Suprapubic skin (tissue), 4 donors: ENCODE measurements at regions not wholly inside any gene's neighbourhood (a gene's known extent, or its start where the extent isn't known, plus 50 kb on each side); places are given as distances from the start of the nearest gene placed in this dataset.

Experiments
- DNase-seq, 2 donors: peaks; one replicate each; pipeline ENCODE4 v3.0.0-alpha.2; 2019; ENCODE audit warnings: low spot score in 2 of 2
- H3K27ac ChIP-seq: fragments of 200-600 bp; sonication (generic); one replicate; pipeline ENCODE4 v1.5.1; 2019
- H3K27me3 ChIP-seq: fragments of 200-600 bp; sonication (generic); one replicate; pipeline ENCODE4 v1.5.1; 2019
- H3K36me3 ChIP-seq: fragments of 200-600 bp; sonication (generic); one replicate; pipeline ENCODE4 v1.5.1; 2019
- H3K4me1 ChIP-seq: fragments of 200-600 bp; sonication (generic); one replicate; pipeline ENCODE4 v1.5.1; 2019
- H3K4me3 ChIP-seq: fragments of 200-600 bp; sonication (generic); one replicate; pipeline ENCODE4 v1.5.1; 2019; ENCODE audit warnings: mild to moderate bottlenecking
- H3K9me3 ChIP-seq: fragments of 200-600 bp; sonication (generic); one replicate; pipeline ENCODE4 v1.5.1; 2019
- EP300 ChIP-seq: sonication (generic); formaldehyde crosslinking; IDR thresholded peaks from one replicate; pipeline ENCODE4 v1.6.1; 2017; ENCODE audit warnings: antibody characterized with exemption
- POLR2A ChIP-seq, 2 donors: fragments of 450-650 bp; IDR thresholded peaks; one replicate each; pipeline ENCODE4 v1.6.1; 2017; ENCODE audit warnings: antibody characterized with exemption in 2 of 2, mild to moderate bottlenecking in 2 of 2, moderate library complexity in 2 of 2
- POLR2AphosphoS5 ChIP-seq, 3 donors: sonication (generic); formaldehyde crosslinking; IDR thresholded peaks; one replicate each; pipeline ENCODE4 v1.6.1; 2017; ENCODE audit warnings: antibody characterized with exemption in 3 of 3
- WGBS: methylation state at CpG from one replicate; pipeline ENCODE4 v1.1.5; 2018; 5-methylcytosine and 5-hydroxymethylcytosine counted together
- TF ChIP-seq, protein P1 (sequence below), 2 donors: fragments of 200-600 bp in 1 of 2; fragments of 450-650 bp in 1 of 2; sonication (generic) in 1 of 2; IDR thresholded peaks; one replicate each; pipeline ENCODE4 v1.5.1; 2016 to 2019; ENCODE audit warnings: antibody characterized with exemption in 2 of 2, mild to moderate bottlenecking in 1 of 2, moderate library complexity in 1 of 2

DNA sequence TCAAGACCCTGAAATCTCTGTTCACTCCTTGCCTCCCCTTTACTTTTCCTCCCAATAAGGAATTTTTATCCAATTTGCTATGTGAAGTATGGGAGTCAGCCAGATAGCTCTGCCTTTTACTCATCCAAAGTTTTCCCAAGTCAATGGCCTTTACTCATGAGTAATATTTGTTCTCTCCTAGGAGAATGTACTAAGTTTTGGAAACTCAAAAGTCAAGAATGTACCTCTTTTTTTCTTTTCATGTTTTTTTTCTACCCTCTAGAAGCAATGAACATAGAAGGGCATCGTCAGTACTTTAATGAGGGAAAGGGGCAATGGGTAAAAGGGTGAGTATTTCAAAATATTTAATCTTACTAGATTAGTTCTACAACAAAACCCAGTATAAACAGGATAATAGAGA, 140.2 kb upstream of the SGCD start:
- TF ChIP-seq, protein P1, sequence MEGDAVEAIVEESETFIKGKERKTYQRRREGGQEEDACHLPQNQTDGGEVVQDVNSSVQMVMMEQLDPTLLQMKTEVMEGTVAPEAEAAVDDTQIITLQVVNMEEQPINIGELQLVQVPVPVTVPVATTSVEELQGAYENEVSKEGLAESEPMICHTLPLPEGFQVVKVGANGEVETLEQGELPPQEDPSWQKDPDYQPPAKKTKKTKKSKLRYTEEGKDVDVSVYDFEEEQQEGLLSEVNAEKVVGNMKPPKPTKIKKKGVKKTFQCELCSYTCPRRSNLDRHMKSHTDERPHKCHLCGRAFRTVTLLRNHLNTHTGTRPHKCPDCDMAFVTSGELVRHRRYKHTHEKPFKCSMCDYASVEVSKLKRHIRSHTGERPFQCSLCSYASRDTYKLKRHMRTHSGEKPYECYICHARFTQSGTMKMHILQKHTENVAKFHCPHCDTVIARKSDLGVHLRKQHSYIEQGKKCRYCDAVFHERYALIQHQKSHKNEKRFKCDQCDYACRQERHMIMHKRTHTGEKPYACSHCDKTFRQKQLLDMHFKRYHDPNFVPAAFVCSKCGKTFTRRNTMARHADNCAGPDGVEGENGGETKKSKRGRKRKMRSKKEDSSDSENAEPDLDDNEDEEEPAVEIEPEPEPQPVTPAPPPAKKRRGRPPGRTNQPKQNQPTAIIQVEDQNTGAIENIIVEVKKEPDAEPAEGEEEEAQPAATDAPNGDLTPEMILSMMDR (IDR thresholded peaks at IDR 0.05) = no peak
- TF ChIP-seq EP300 (no peak), POLR2AphosphoS5 (IDR thresholded peaks at IDR 0.05) (no peak), POLR2A (IDR thresholded peaks at IDR 0.05) (no peak)
- 75% methylated on average over 1 of the region's 1 CpG for WGBS
- H3K4me3 ChIP-seq = no peak overlapping the region
- H3K36me3 ChIP-seq = no peaks in the 10 kb centered on the region
- H3K9me3 ChIP-seq = no peaks in the 10 kb centered on the region
- DNase-seq = no peak
- H3K4me1 ChIP-seq = no peaks in the 10 kb centered on the region
- no peak overlapping the region for H3K27ac ChIP-seq
- no peaks in the 10 kb centered on the region for H3K27me3 ChIP-seq

DNA sequence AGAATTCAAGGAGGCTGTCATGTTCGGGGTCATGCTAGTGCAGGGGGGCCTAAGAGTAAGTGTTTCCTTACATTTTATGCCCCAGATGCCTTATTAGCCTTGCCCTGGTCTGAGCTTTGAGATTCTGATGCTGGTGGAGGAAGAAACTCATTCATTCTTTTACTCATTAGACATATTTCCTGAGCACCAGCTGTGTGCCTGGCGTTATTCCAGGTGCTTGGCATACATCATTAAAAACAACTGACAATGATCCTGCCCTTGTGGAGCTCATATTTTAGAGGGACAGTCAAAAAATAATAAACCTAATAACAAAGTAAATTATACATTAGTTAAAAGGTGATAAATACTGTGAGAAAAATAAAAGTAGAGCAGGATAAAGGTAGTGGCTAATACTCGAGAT, 138.9 kb upstream of the SGCD start:
- Histone ChIP-seq H3K4me3 (no peak overlapping the region), H3K4me1 (no peaks in the 10 kb centered on the region), H3K27me3 (no peaks in the 10 kb centered on the region), H3K27ac (no peak overlapping the region), H3K36me3 (no peaks in the 10 kb centered on the region), H3K9me3 (no peaks in the 10 kb centered on the region)
- TF ChIP-seq, protein P1 (IDR thresholded peaks at IDR 0.05) = no peak
- TF ChIP-seq POLR2AphosphoS5 (IDR thresholded peaks at IDR 0.05) (no peak), POLR2A (IDR thresholded peaks at IDR 0.05) (no peak), EP300 (no peak)
- no peak for DNase-seq
- WGBS = 66% methylated on average over 3 of the region's 3 CpGs

DNA sequence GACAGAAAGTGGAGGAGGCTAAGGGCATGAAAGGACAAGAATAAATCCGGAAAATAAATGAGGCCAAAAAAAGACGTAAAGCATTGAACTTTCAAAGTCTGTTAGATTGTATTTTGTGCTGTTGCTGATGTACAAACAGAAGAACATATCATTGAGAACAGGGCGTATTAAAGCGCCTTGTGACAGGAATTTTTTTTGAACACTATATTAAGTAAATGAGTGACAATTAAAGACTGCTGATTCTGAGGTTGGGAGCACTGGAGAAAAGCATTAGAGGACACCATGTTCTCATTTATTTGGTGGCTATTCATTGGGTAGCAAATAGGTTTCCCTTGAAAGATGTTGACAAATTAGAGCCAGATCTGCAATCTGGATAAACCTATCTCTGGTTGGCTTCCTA, 137.3 kb upstream of the SGCD start:
- Histone ChIP-seq H3K9me3 (no peaks in the 10 kb centered on the region), H3K4me3 (no peak overlapping the region), H3K4me1 (no peaks in the 10 kb centered on the region), H3K27ac (no peak overlapping the region), H3K27me3 (no peaks in the 10 kb centered on the region), H3K36me3 (no peaks in the 10 kb centered on the region)
- no peak for DNase-seq
- WGBS = 85% methylated on average over 4 of the region's 4 CpGs
- no peak for TF ChIP-seq POLR2A (IDR thresholded peaks at IDR 0.05)
- TF ChIP-seq, protein P1 (IDR thresholded peaks at IDR 0.05) = no peak
- no peak for TF ChIP-seq EP300
- no peak for TF ChIP-seq POLR2AphosphoS5 (IDR thresholded peaks at IDR 0.05)

DNA sequence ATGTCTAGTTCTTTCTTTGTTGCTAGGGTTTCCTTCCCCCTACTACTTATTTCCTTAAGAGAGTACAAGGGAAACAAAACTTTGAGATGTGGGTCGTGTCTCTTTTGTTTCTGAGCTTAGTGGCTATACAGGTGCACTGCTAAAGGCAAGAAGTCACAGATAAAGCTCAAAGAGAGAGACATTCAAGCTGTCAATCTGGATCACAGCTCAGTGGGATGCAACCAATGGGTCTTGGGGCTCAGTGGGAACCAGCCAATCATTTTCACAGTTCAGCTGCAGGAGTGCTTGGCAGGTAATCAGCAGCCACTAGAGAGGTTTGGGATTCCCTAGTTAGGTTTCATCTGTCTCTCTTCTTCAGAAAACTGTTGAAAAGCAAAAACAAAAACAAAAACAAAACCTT, 135.4 kb upstream of the SGCD start:
- Histone ChIP-seq H3K27ac (no peak overlapping the region), H3K4me3 (no peak overlapping the region), H3K4me1 (no peaks in the 10 kb centered on the region), H3K27me3 (no peaks in the 10 kb centered on the region), H3K36me3 (no peaks in the 10 kb centered on the region), H3K9me3 (no peaks in the 10 kb centered on the region)
- 39% methylated on average over 1 of the region's 1 CpG for WGBS
- TF ChIP-seq POLR2A (IDR thresholded peaks at IDR 0.05) (no peak), EP300 (no peak), POLR2AphosphoS5 (IDR thresholded peaks at IDR 0.05) (no peak)
- TF ChIP-seq, protein P1 (IDR thresholded peaks at IDR 0.05) = no peak
- DNase-seq = no peak

DNA sequence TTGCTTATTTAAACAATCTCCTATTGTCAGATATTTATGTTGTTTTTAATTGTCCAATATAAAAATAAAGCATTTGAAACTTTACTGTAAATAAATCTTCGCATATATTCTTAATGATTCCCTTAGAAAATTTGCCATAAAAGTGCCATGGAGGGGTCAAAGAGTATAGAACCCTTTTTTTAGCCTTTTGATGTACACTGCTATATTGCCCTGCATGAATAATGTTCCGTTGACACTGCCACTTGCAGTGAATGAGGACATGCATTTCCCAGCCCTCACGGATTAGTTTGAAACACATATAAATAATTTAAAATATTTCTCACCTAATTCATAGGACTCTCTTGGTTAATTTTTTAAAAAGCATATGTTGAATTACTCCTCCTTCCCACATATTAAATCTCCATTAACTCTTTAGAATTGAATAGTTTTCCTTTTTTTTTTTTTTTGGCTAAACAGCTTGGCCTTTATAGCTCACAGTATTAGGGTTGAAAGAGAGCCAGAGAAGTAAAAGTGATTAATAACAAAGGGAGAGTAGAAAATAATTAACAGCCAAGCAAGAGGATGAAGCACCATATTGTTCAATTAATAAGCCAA, 129.8 kb upstream of the SGCD start:
- no peak overlapping the region for H3K4me3 ChIP-seq
- no peaks in the 10 kb centered on the region for H3K4me1 ChIP-seq
- no peak for DNase-seq
- TF ChIP-seq POLR2A (IDR thresholded peaks at IDR 0.05) (no peak), EP300 (no peak), POLR2AphosphoS5 (IDR thresholded peaks at IDR 0.05) (no peak)
- TF ChIP-seq, protein P1 (IDR thresholded peaks at IDR 0.05) = no peak
- no peak overlapping the region for H3K27ac ChIP-seq
- no peaks in the 10 kb centered on the region for H3K9me3 ChIP-seq
- no peaks in the 10 kb centered on the region for H3K27me3 ChIP-seq
- H3K36me3 ChIP-seq = no peaks in the 10 kb centered on the region
- 77% methylated on average over 3 of the region's 3 CpGs for WGBS
